CD4-positive, alpha-beta T cell (primary cell): ENCODE measurements at regions not wholly inside any gene's neighbourhood (a gene's known extent, or its start where the extent isn't known, plus 50 kb on each side); places are given as distances from the start of the nearest gene placed in this dataset.

Experiments
- ATAC-seq: fragments of 200-7000 bp; cut with Tn5 transposase; one replicate; pipeline ENCODE4 v1.10.0; 2022; ENCODE audit warnings: mild to moderate bottlenecking; ENCODE audit not compliant: poor library complexity
- CTCF ChIA-PET: fragments of 350-600 bp; sonication (Branson Sonifier 250); formaldehyde crosslinking; loops from one replicate; lab custom pipeline; 2021; ENCODE audit warnings: antibody characterized with exemption, inconsistent platforms; lab: Charles Lee
- POLR2A ChIA-PET: fragments of 350-600 bp; sonication (Branson Sonifier 250); formaldehyde crosslinking; loops from one replicate; lab custom pipeline; 2021; ENCODE audit warnings: antibody characterized with exemption, inconsistent platforms; lab: Charles Lee
- DNase-seq, 14 experiments: peaks; one replicate each; pipeline ENCODE4 v3.0.0-alpha.2; 2013 to 2020; ENCODE audit warnings: mixed read lengths in 2 of 14
- H3K27ac ChIP-seq, 2 donors: one replicate each; pipeline versions ENCODE4 v1.5.1 to v1.7.0; 2013; ENCODE audit warnings: low read length in 2 of 2, low read depth in 1 of 2, mild to moderate bottlenecking in 1 of 2
- H3K27me3 ChIP-seq, 2 experiments: 1 replicate in 1 of 2; 2 replicates in 1 of 2; pipeline versions ENCODE4 v1.6.1 to v1.7.0; 2013; ENCODE audit warnings: low read length in 2 of 2, control low read depth in 1 of 2, mild to moderate bottlenecking in 1 of 2, moderate library complexity in 1 of 2; ENCODE audit not compliant: insufficient read depth in 2 of 2, control insufficient read depth in 1 of 2
- H3K36me3 ChIP-seq: one replicate; pipeline ENCODE4 v1.6.1; 2013; ENCODE audit warnings: low read length, control low read depth; ENCODE audit not compliant: insufficient read depth
- H3K4me1 ChIP-seq: one replicate; pipeline ENCODE4 v1.6.1; 2013; ENCODE audit warnings: low read length, control low read depth; ENCODE audit not compliant: insufficient read depth
- H3K4me3 ChIP-seq: one replicate; pipeline ENCODE4 v1.5.1; 2013; ENCODE audit warnings: mild to moderate bottlenecking, low read length, moderate library complexity
- H3K9me3 ChIP-seq, 2 experiments: 1 replicate in 1 of 2; 2 replicates in 1 of 2; pipeline versions ENCODE4 v1.6.1 to v1.7.0; 2013; ENCODE audit warnings: low read length in 2 of 2, mild to moderate bottlenecking in 2 of 2, control low read depth in 1 of 2, moderate library complexity in 1 of 2; ENCODE audit not compliant: control insufficient read depth in 1 of 2, insufficient read depth in 1 of 2
- H3K27ac Mint-ChIP-seq: one replicate; pipeline ENCODE4 v1.8.0; 2020; ENCODE audit warnings: mixed read lengths
- H3K27me3 Mint-ChIP-seq: one replicate; pipeline ENCODE4 v1.8.0; 2021; ENCODE audit warnings: mixed read lengths
- H3K36me3 Mint-ChIP-seq: one replicate; pipeline ENCODE4 v1.8.0; 2021; ENCODE audit warnings: low read depth, mixed read lengths
- H3K4me1 Mint-ChIP-seq: one replicate; pipeline ENCODE4 v1.8.0; 2021; ENCODE audit warnings: low read depth, mixed read lengths
- H3K4me3 Mint-ChIP-seq: one replicate; pipeline ENCODE4 v1.8.0; 2020; ENCODE audit warnings: mild to moderate bottlenecking, mixed read lengths
- H3K9me3 Mint-ChIP-seq: one replicate; pipeline ENCODE4 v1.8.0; 2020; ENCODE audit warnings: mixed read lengths
- intact Hi-C, 2 experiments: fragments of 100-400 bp; cut with DNase I in 1 of 2; cut with micrococcal nuclease in 1 of 2; formaldehyde crosslinking; loops; one replicate each; pipeline versions ENCODE4 v1.15.1 to v1.9.0; 2023 to 2025; cut with DNase I, micrococcal nuclease
- TF ChIP-seq, protein P1 (sequence below): fragments of 200-600 bp; IDR thresholded peaks from one replicate; pipeline ENCODE4 v1.8.0; 2022; ENCODE audit warnings: antibody characterized with exemption, mild to moderate bottlenecking

GRCh38 chr6:169945117-169945516 lies 193.7 kb downstream of the ERMARD start:
- Histone ChIP-seq H3K9me3 (peaks cover 3 to 8% of the 10 kb centered on the region in 2 experiments), H3K27me3 (peaks cover 1 to 7% of the 10 kb centered on the region in 2 experiments), H3K4me3 (no peak overlapping the region), H3K36me3 (no peaks in the 10 kb centered on the region), H3K4me1 (no peaks in the 10 kb centered on the region), H3K27ac (no peak overlapping the region)
- ChIA-PET CTCF (no interaction called here), POLR2A (no interaction called here)
- Mint-ChIP-seq H3K4me3 (no peak overlapping the region), H3K27me3 (peaks cover 15% of the 10 kb centered on the region), H3K9me3 (peaks cover 5% of the 10 kb centered on the region), H3K36me3 (no peaks in the 10 kb centered on the region), H3K27ac (no peak overlapping the region), H3K4me1 (no peaks in the 10 kb centered on the region)
- TF ChIP-seq, protein P1, sequence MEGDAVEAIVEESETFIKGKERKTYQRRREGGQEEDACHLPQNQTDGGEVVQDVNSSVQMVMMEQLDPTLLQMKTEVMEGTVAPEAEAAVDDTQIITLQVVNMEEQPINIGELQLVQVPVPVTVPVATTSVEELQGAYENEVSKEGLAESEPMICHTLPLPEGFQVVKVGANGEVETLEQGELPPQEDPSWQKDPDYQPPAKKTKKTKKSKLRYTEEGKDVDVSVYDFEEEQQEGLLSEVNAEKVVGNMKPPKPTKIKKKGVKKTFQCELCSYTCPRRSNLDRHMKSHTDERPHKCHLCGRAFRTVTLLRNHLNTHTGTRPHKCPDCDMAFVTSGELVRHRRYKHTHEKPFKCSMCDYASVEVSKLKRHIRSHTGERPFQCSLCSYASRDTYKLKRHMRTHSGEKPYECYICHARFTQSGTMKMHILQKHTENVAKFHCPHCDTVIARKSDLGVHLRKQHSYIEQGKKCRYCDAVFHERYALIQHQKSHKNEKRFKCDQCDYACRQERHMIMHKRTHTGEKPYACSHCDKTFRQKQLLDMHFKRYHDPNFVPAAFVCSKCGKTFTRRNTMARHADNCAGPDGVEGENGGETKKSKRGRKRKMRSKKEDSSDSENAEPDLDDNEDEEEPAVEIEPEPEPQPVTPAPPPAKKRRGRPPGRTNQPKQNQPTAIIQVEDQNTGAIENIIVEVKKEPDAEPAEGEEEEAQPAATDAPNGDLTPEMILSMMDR, result no peak
- intact Hi-C loops, result loop anchor here in 1 of 2 experiments (5.0 kb wide), 1 partner anchor 248 kb away; no protein-coding TSS in a partner anchor
- ATAC-seq (no peak), DNase-seq (no peak)

- DNase-seq, result no peak
- Histone ChIP-seq H3K27ac (no peak overlapping the region), H3K4me3 (no peak overlapping the region), H3K27me3 (peaks cover 7 to 12% of the 10 kb centered on the region in 2 experiments), H3K9me3 (peaks cover 3 to 8% of the 10 kb centered on the region in 2 experiments), H3K4me1 (no peaks in the 10 kb centered on the region), H3K36me3 (no peaks in the 10 kb centered on the region)
- ATAC-seq, result no peak
- no peaks in the 10 kb centered on the region for H3K4me1 Mint-ChIP-seq
- H3K27ac Mint-ChIP-seq, result no peak overlapping the region
- H3K36me3 Mint-ChIP-seq, result no peaks in the 10 kb centered on the region
- intact Hi-C loops, result no loop called here
- TF ChIP-seq, protein P1, result no peak
- CTCF ChIA-PET, result no interaction called here
- POLR2A ChIA-PET, result no interaction called here
- peaks cover 5% of the 10 kb centered on the region for H3K9me3 Mint-ChIP-seq
- H3K27me3 Mint-ChIP-seq, result peaks cover 17% of the 10 kb centered on the region
- H3K4me3 Mint-ChIP-seq, result no peak overlapping the region
These were observed 193.0 kb downstream of the ERMARD start for GRCh38 chr6:169944415-169944814.

DNA sequence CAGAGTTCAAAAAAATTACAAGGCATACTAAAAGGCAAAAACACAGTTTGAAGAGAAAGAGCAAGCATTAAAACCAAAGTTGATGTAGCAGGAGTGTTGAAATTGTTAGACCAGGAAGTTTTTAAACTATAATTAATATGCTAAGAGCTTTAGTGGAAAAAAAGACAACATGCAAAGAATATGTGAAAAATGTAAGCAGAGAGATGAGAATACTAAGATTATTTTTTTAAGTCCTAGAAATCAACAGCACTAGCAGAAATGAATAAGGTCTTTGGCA lies 192.6 kb downstream of the ERMARD start:
- ATAC-seq (no peak), DNase-seq (no peak)
- Mint-ChIP-seq H3K27ac (no peak overlapping the region), H3K4me1 (no peaks in the 10 kb centered on the region), H3K27me3 (peaks cover 21% of the 10 kb centered on the region), H3K9me3 (peaks cover 5% of the 10 kb centered on the region), H3K36me3 (no peaks in the 10 kb centered on the region), H3K4me3 (no peak overlapping the region)
- no peaks in the 10 kb centered on the region for H3K36me3 ChIP-seq
- no peaks in the 10 kb centered on the region for H3K4me1 ChIP-seq
- no peak overlapping the region for H3K4me3 ChIP-seq
- H3K27me3 ChIP-seq, result peaks cover 7 to 12% of the 10 kb centered on the region in 2 experiments
- intact Hi-C loops, result no loop called here
- peaks cover 3 to 8% of the 10 kb centered on the region in 2 experiments for H3K9me3 ChIP-seq
- no peak overlapping the region for H3K27ac ChIP-seq
- TF ChIP-seq, protein P1, result no peak
- ChIA-PET CTCF (no interaction called here), POLR2A (no interaction called here)
